Hepatocyte (in vitro differentiated cells): ENCODE measurements at regions not wholly inside any gene's neighbourhood (a gene's known extent, or its start where the extent isn't known, plus 50 kb on each side); places are given as distances from the start of the nearest gene placed in this dataset.

ENCODE experiments used
- DNase-seq: peaks from one replicate; pipeline ENCODE4 v3.0.0-alpha.2; 2016; ENCODE audit warnings: low spot score
- H2AFZ ChIP-seq: fragments of 200-600 bp; sonication (generic); 2 replicates; pipeline ENCODE4 v1.6.0; 2016; ENCODE audit warnings: antibody characterized with exemption, mild to moderate bottlenecking
- H3K27ac ChIP-seq: fragments of 200-600 bp; sonication (generic); 2 replicates; pipeline ENCODE4 v1.5.1; 2016; ENCODE audit warnings: mild to moderate bottlenecking
- H3K27me3 ChIP-seq: fragments of 200-600 bp; sonication (generic); 2 replicates; pipeline ENCODE4 v1.6.1; 2016
- H3K36me3 ChIP-seq: fragments of 200-600 bp; sonication (generic); replicated peaks from 2 replicates; pipeline ENCODE4 v1.5.1; 2016; ENCODE audit warnings: low read depth; ENCODE audit not compliant: insufficient read depth
- H3K4me1 ChIP-seq: fragments of 200-600 bp; sonication (generic); 2 replicates; pipeline ENCODE4 v1.5.1; 2016; ENCODE audit warnings: mild to moderate bottlenecking, moderate library complexity; ENCODE audit not compliant: insufficient read depth
- H3K4me2 ChIP-seq: fragments of 200-600 bp; sonication (generic); 2 replicates; pipeline ENCODE4 v1.6.0; 2016
- H3K4me3 ChIP-seq: fragments of 200-600 bp; sonication (generic); 2 replicates; pipeline ENCODE4 v1.5.1; 2016; ENCODE audit warnings: mild to moderate bottlenecking
- H3K79me2 ChIP-seq: fragments of 200-600 bp; sonication (generic); 2 replicates; pipeline ENCODE4 v1.6.0; 2017; ENCODE audit warnings: mild to moderate bottlenecking
- H3K9me2 ChIP-seq: fragments of 200-600 bp; sonication (generic); replicated peaks from 2 replicates; pipeline ENCODE4 v1.6.0; 2017; ENCODE audit warnings: mild to moderate bottlenecking; ENCODE audit not compliant: insufficient read depth
- H3K9me3 ChIP-seq: fragments of 200-600 bp; sonication (generic); 2 replicates; pipeline ENCODE4 v1.5.1; 2016; ENCODE audit warnings: low read depth, mild to moderate bottlenecking
- H4K20me1 ChIP-seq: fragments of 200-600 bp; sonication (generic); 2 replicates; pipeline ENCODE4 v1.6.0; 2016; ENCODE audit warnings: mild to moderate bottlenecking; ENCODE audit not compliant: insufficient read depth, poor library complexity, severe bottlenecking
- EZH2 ChIP-seq: fragments of 200-600 bp; sonication (generic); IDR thresholded peaks from 2 replicates; pipeline ENCODE4 v1.6.1; 2016; ENCODE audit warnings: antibody characterized with exemption, mild to moderate bottlenecking, borderline replicate concordance
- EZH2phosphoT487 ChIP-seq: fragments of 200-600 bp; sonication (generic); IDR thresholded peaks from one replicate; pipeline ENCODE4 v1.6.1; 2018; ENCODE audit warnings: antibody characterized with exemption, mild to moderate bottlenecking, low read depth, moderate library complexity; ENCODE audit not compliant: unreplicated experiment, severe bottlenecking
- WGBS: methylation state at CpG from one replicate; pipeline ENCODE4 v1.1.6; 2016; ENCODE audit warnings: low lambda C conversion rate; ENCODE audit errors: missing lambda C conversion rate; 5-methylcytosine and 5-hydroxymethylcytosine counted together
- TF ChIP-seq, protein P1 (sequence below): fragments of 200-600 bp; sonication (generic); IDR thresholded peaks from 2 replicates; pipeline ENCODE4 v1.5.1; 2016; ENCODE audit warnings: antibody characterized with exemption, mild to moderate bottlenecking; ENCODE audit not compliant: poor library complexity

DNA sequence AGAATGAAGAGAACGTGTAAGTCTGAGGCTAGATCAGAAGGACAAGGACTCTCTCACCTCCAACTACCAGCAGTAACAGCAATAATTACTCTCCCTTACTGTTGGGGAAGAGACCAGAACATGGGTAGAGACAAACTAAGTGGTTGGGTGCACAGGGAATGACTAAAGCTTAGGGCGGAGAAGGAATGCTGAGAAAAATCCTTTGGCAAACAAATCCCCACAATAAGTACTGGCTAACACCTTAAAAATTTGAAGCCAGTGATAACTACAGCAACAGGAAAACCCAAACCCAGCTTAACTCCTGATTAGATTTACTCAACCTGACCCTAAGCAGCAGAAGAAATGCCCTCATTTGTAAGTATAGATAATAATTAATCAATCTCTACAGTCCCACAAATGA lies 759.0 kb downstream of the AACS start:
- Histone ChIP-seq H3K4me1 (no peaks in the 10 kb centered on the region), H3K79me2 (no peaks in the 10 kb centered on the region), H3K9me3 (no peaks in the 10 kb centered on the region), H3K4me3 (no peak overlapping the region), H3K9me2 (no peaks in the 10 kb centered on the region), H3K36me3 (no peaks in the 10 kb centered on the region), H2AFZ (no peak overlapping the region), H3K4me2 (no peak overlapping the region), H4K20me1 (no peaks in the 10 kb centered on the region), H3K27me3 (no peaks in the 10 kb centered on the region), H3K27ac (no peak overlapping the region)
- no peak for DNase-seq
- TF ChIP-seq EZH2: no peak
- TF ChIP-seq EZH2phosphoT487: no peak
- TF ChIP-seq, protein P1, sequence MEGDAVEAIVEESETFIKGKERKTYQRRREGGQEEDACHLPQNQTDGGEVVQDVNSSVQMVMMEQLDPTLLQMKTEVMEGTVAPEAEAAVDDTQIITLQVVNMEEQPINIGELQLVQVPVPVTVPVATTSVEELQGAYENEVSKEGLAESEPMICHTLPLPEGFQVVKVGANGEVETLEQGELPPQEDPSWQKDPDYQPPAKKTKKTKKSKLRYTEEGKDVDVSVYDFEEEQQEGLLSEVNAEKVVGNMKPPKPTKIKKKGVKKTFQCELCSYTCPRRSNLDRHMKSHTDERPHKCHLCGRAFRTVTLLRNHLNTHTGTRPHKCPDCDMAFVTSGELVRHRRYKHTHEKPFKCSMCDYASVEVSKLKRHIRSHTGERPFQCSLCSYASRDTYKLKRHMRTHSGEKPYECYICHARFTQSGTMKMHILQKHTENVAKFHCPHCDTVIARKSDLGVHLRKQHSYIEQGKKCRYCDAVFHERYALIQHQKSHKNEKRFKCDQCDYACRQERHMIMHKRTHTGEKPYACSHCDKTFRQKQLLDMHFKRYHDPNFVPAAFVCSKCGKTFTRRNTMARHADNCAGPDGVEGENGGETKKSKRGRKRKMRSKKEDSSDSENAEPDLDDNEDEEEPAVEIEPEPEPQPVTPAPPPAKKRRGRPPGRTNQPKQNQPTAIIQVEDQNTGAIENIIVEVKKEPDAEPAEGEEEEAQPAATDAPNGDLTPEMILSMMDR: no peak
- 77% methylated on average over 2 of the region's 2 CpGs for WGBS

DNA sequence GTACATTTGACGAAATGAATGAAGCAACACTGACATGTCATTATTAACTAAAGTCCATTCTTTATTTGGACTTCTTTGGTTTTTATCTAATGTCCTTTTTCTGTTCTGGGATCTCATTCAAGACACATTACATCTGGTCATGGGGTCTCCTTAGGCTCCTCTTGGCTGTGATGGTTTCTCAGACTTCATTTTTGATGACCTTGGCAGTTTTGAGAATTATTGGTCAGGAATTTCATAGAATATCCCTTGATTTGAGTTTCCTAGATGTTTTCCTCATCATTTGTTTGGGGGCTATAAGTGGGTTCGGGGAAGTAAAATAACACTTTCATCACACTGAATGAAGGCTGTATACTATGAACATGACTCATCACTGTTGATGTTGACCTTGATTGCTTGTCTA lies 770.6 kb downstream of the AACS start:
- no peaks in the 10 kb centered on the region for H3K36me3 ChIP-seq
- no peak overlapping the region for H2AFZ ChIP-seq
- H3K9me2 ChIP-seq: no peaks in the 10 kb centered on the region
- no peaks in the 10 kb centered on the region for H4K20me1 ChIP-seq
- no peak for DNase-seq
- H3K4me1 ChIP-seq: no peaks in the 10 kb centered on the region
- H3K4me3 ChIP-seq: no peak overlapping the region
- H3K9me3 ChIP-seq: no peaks in the 10 kb centered on the region
- WGBS: 77% methylated on average over 2 of the region's 2 CpGs
- no peaks in the 10 kb centered on the region for H3K27me3 ChIP-seq
- no peak overlapping the region for H3K27ac ChIP-seq
- no peaks in the 10 kb centered on the region for H3K79me2 ChIP-seq
- no peak overlapping the region for H3K4me2 ChIP-seq
- no peak for TF ChIP-seq EZH2
- no peak for TF ChIP-seq EZH2phosphoT487
- TF ChIP-seq, protein P1: no peak

DNA sequence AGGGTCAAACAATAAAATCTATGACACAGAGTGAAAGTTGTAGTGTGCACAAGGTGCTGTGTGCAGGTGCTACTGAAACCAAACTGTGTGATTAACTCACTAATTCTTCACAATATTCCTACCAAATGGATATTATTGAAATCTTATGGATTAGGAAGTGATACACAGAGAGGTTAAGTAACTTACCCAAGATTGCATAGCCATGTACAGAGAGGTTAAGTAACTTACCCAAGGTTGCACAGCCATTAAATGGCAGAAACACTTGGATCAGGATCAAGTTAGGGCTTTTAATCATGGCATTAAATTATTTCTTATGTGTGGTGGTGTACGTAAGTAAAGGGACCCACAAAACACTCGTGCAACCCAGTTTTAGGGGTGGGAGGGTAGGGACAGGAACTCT lies 771.4 kb downstream of the AACS start:
- H3K36me3 ChIP-seq: no peaks in the 10 kb centered on the region
- no peaks in the 10 kb centered on the region for H3K27me3 ChIP-seq
- no peak overlapping the region for H3K4me2 ChIP-seq
- H4K20me1 ChIP-seq: no peaks in the 10 kb centered on the region
- H3K27ac ChIP-seq: no peak overlapping the region
- H3K4me1 ChIP-seq: no peaks in the 10 kb centered on the region
- TF ChIP-seq, protein P1: no peak
- no peak for TF ChIP-seq EZH2
- WGBS: 87% methylated on average over 2 of the region's 2 CpGs
- no peak overlapping the region for H3K4me3 ChIP-seq
- no peak overlapping the region for H2AFZ ChIP-seq
- H3K79me2 ChIP-seq: no peaks in the 10 kb centered on the region
- DNase-seq: no peak
- H3K9me3 ChIP-seq: no peaks in the 10 kb centered on the region
- H3K9me2 ChIP-seq: no peaks in the 10 kb centered on the region

DNA sequence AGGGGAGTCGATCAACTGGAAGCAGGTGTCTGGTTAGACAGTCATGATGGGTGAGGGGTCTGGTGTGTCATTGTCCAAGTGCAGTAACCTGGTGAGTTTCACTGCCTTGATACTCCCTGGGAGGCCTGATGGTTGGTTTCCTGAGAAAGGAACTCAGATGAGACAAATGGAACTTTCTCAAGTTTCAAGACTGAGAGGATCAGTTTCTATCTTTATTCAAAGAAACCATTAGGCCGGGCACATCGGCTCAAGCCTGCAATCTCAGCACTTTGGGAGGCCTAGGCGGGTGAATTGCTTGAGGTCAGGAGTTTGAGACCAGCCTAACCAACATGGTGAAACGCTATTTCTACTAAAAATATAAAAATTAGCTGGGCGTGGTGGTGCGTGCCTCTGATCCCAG lies 776.1 kb downstream of the AACS start:
- no peaks in the 10 kb centered on the region for H3K79me2 ChIP-seq
- H3K27me3 ChIP-seq: no peaks in the 10 kb centered on the region
- H3K9me3 ChIP-seq: no peaks in the 10 kb centered on the region
- no peak overlapping the region for H3K27ac ChIP-seq
- H3K9me2 ChIP-seq: no peaks in the 10 kb centered on the region
- no peak for TF ChIP-seq EZH2
- TF ChIP-seq, protein P1: no peak
- no peak for TF ChIP-seq EZH2phosphoT487
- no peaks in the 10 kb centered on the region for H3K4me1 ChIP-seq
- H2AFZ ChIP-seq: no peak overlapping the region
- DNase-seq: no peak
- no peaks in the 10 kb centered on the region for H4K20me1 ChIP-seq
- no peak overlapping the region for H3K4me3 ChIP-seq
- WGBS: 89% methylated on average over 7 of the region's 7 CpGs
- no peaks in the 10 kb centered on the region for H3K36me3 ChIP-seq
- no peak overlapping the region for H3K4me2 ChIP-seq
